Urothelium cell line (cell line): ENCODE measurements at regions not wholly inside any gene's neighbourhood (a gene's known extent, or its start where the extent isn't known, plus 50 kb on each side); places are given as distances from the start of the nearest gene placed in this dataset.
"Not testable (repeated sequence)": the region's sequence is repeated elsewhere in the genome, so short reads cannot be mapped to it uniquely, and the experiment has no call there.

ENCODE experiments used
- DNase-seq: peaks from one replicate; pipeline ENCODE4 v3.0.0; 2011; ENCODE audit warnings: low spot score, mixed read lengths
- FAIRE-seq: peaks from 2 replicates; lab custom pipeline; 2011; peaks lifted over from hg19 to GRCh38; lab: Jason Lieb, UNC

- FAIRE-seq (no peak), DNase-seq (no peak)
Observed at GRCh38 chr1:70812442-70813109, 235.0 kb downstream of the PTGER3 start.

- DNase-seq: no peak
- no peak for FAIRE-seq
Observed at GRCh38 chr1:70818401-70818800, 229.2 kb downstream of the PTGER3 start.

DNA sequence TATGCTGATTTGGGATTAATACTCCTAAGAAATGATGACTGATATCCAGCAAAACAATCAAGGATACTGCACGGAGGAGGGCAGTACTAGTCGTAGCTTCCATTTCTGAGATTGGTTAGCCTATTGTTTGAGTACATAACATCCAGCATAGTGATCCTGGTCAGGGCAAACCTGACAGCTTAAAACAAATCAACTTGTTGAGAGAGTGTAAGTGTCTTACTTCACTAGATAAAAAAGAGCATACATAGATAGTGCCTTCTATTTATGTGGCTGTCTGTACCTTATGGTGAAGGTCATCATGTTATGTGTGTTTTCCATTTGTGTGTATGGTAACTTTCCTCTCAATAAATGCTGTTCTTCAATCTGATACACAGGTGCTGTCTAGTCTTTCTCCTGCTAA is 228.4 kb downstream of the PTGER3 start:
- FAIRE-seq: no peak
- DNase-seq: no peak

- FAIRE-seq (no peak), DNase-seq (no peak)
Observed at GRCh38 chr1:70819785-70820184, 227.8 kb downstream of the PTGER3 start.

- DNase-seq (no peak), FAIRE-seq (no peak)
Observed at GRCh38 chr1:70820396-70820795, 227.2 kb downstream of the PTGER3 start.

DNA sequence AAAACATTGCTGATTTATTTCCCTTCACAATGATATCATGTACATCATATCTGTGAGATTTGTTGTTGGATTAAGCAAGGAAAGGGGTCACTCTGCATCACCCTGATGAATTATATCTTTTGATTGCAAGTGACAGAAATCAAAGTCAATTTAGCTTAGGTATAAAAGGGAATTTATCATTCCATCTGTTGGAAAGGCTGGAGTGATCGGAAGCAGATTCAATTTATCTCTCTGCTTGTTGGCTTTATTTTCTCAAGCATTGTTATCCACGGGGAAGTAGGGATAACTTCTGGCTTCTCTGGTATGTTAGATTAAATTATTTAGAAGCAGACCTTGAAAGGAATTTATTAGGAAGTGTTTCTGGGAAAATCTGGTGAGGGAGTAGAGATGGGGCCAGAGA is 226.6 kb downstream of the PTGER3 start:
- FAIRE-seq: no peak
- no peak for DNase-seq

GRCh38 chr1:70826428-70826827 is 221.2 kb downstream of the PTGER3 start:
- no peak for DNase-seq
- FAIRE-seq: no peak

DNA sequence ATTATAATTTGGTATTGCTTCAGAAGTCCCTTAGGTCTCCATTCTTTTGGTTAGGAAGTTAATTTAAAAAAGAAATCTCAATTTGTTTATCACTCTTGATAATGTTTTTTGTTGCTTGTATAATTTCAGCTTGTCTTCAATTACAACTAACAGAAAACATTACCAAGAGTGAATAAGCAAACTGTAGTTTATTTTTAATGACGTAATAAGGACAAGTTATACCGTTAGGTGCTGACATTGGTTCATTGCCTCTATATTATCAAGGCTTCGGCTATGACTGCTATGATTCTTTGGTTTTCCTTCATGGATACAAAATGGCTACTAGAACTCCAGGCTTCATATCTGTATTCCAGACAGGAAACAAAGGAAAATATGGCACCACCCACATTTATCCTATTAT is 220.6 kb downstream of the PTGER3 start:
- no peak for DNase-seq
- FAIRE-seq: no peak

DNA sequence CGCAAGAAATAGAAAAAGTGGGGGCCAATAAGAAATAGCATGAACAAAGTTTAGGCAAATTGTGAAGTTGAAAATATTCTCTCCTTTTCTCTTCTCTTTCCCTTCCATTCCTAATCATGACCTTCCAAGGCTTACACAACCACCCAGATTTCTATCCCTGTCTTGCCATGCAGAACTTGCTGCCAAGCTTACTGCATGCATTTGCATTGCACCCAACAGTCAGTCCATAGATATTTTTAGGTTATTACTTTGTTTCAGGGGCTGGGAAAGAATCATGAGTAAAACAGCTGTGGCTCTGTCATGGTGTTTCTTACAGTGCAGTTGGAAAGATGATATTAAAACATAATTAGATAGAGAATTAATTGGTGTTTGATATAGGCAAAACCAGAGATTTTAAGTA is 219.4 kb downstream of the PTGER3 start:
- FAIRE-seq: no peak
- no peak for DNase-seq

- FAIRE-seq, DNase-seq: not testable (repeated sequence)
Observed at GRCh38 chr1:70834365-70834764, 213.3 kb downstream of the PTGER3 start.

DNA sequence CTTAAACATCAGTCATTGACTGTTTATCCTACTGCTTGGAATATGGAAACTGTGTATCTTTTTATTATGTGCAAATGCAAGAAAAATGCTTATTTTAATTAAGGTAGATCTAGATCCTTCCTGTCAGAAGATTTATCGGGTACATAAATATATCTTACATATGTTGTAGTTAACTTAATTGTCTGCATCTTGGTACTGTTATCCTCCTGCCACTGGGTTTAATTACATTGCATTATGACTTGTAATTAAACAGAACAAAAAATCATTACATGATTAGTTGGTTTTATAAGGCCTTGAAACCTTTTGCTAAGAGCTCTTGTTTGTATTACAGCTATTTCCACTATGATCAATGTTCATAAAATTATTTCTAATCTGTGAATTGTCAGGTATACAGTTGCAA is 211.2 kb downstream of the PTGER3 start:
- FAIRE-seq: no peak
- DNase-seq: no peak

GRCh38 chr1:70840260-70840953 is 207.2 kb downstream of the PTGER3 start:
- DNase-seq (no peak), FAIRE-seq (no peak)

GRCh38 chr1:70842562-70842961 is 205.1 kb downstream of the PTGER3 start:
- no peak for FAIRE-seq
- DNase-seq: no peak

DNA sequence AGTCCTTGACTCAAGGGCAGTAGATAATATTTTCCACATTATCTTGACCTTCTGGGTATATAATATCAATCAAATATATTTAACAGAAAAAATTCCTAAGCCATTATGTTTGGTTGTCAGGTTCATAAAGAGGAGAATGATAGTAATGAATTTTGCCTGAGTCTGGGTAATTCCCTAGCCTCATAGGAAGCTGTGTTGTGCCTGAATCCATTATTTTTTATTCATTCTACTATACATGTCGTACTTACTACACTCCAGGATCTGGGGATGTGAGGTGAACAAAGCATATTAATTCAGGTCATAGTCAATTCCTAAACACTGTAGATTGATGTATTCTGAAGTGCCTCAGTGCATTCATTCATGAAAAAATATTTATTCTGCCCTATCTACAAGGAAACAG is 204.2 kb downstream of the PTGER3 start:
- no peak for DNase-seq
- FAIRE-seq: no peak

- FAIRE-seq: no peak
- DNase-seq: no peak
Observed at GRCh38 chr1:70847013-70847412, 200.6 kb downstream of the PTGER3 start.

DNA sequence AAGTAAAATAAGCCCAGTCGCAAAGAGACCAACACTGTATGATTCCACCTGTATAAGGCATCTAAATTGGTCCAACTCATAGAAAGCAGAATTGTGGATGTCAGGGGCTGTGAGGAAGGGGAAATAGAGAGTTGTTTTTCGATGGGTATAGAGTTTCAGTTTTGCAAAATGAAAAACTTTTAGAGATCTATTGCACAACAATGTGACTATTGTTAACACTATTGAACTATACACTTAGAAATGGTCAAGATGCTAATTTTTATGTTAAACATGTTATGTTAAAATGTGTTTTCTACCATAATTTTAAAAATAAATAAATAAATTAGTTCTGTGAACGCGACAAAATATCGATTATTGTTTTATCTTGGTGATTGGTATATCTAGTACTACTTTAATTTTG is 192.4 kb downstream of the PTGER3 start:
- DNase-seq: no peak
- FAIRE-seq: no peak

GRCh38 chr1:70856201-70856600 is 191.4 kb downstream of the PTGER3 start:
- FAIRE-seq (no peak), DNase-seq (no peak)

DNA sequence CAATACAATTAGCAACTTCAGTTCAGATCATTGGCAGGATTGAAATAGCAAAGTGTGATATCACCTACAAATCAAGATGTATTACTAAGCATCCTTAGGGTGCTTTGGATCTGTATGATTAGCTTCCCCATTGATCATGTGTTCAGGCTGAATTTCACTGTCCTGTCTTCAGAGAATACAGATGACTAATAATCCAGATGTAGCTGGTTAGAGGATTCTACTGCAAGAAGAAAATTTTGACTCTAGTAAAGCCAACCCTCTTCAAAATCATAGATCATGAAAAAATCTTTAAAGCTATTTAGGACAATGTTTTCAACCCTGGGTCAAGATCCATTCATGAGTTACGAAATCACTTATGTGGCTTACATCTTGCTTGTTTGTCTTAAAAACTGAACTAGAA is 184.4 kb downstream of the PTGER3 start:
- FAIRE-seq: no peak

GRCh38 chr1:70864302-70864701 is 183.3 kb downstream of the PTGER3 start:
- DNase-seq (no peak), FAIRE-seq (no peak)

More for the DNA sequence above, 184.4 kb downstream of the PTGER3 start:
- DNase-seq: no peak

DNA sequence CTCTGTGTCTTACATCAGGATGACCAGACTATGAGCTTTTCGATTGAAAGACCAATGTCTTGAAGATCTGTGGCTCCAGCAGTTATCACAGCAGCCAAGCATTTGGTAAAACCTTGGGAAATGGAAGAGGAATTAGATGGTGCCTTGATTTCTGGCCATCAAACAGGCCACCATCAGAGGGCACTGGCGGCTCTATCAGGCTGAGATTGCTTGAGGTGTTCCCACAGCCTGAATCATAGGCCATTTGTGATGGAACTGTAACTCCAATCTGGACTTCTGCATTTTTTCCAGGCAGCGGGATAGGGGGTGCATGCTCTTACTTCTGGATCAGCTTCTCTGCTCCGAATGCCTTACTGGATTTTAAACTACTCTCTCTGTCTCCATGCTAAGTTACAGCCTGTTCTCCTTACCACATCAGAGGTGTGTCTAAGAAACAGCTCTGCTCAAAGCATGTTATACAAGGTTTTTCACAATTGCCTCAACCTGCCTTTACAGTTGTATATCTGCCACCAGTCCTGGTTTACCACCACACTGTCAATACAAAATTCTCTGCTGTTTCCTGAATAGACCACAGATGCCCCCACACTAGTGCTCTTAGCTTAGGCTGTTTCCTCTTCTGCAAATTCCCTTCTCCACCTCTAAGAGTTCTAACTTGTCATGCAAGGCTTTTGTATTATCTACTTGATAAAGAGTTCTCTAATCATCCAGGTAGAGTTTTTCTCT is 180.9 kb downstream of the PTGER3 start:
- FAIRE-seq (no peak), DNase-seq (no peak)

GRCh38 chr1:70871790-70872189 is 175.8 kb downstream of the PTGER3 start:
- FAIRE-seq (no peak), DNase-seq (no peak)

GRCh38 chr1:70874063-70874462 is 173.6 kb downstream of the PTGER3 start:
- no peak for DNase-seq
- no peak for FAIRE-seq
